RWPE1 (cell line): ENCODE measurements at regions not wholly inside any gene's neighbourhood (a gene's known extent, or its start where the extent isn't known, plus 50 kb on each side); places are given as distances from the start of the nearest gene placed in this dataset.

Experiments
- CTCF ChIA-PET: fragments of 350-600 bp; sonication (Branson Sonifier 250); formaldehyde crosslinking; extraction: SDS; loops from one replicate; lab custom pipeline; 2021; lab: Yijun Ruan, JAX
- POLR2A ChIA-PET: fragments of 400-600 bp; formaldehyde crosslinking; extraction: SDS; loops from one replicate; lab custom pipeline; 2020; ENCODE audit warnings: antibody characterized with exemption; ENCODE audit not compliant: low non-redundant PET; lab: Yijun Ruan, JAX
- DNase-seq: peaks from one replicate; pipeline ENCODE4 v3.0.0; 2012; ENCODE audit warnings: low spot score
- H3K27ac ChIP-seq: fragments of 450-650 bp; 2 replicates; pipeline ENCODE4 v1.5.1; 2017
- CTCF ChIP-seq: fragments of 450-650 bp; conservative IDR thresholded peaks from 2 replicates; pipeline ENCODE4 v1.5.1; 2017; ENCODE audit warnings: low read depth, mild to moderate bottlenecking

- no peak for TF ChIP-seq CTCF
- POLR2A ChIA-PET = no interaction called here
- CTCF ChIA-PET = no interaction called here
These were observed 124.2 kb upstream of the ARL4C start for GRCh38 chr2:234621120-234621519.

GRCh38 chr2:234620018-234620417 is 123.1 kb upstream of the ARL4C start:
- no peak overlapping the region for H3K27ac ChIP-seq
- no peak for DNase-seq
- TF ChIP-seq CTCF = no peak
- POLR2A ChIA-PET = no interaction called here
- CTCF ChIA-PET = interaction anchor here (0.6 kb wide), 1 partner anchor 1227 kb away, joined by 3 read pairs; no protein-coding TSS in a partner anchor

More at GRCh38 chr2:234621120-234621519, 124.2 kb upstream of the ARL4C start:
- no peak overlapping the region for H3K27ac ChIP-seq
- no peak for DNase-seq

- no peak for DNase-seq
- H3K27ac ChIP-seq = no peak overlapping the region
- ChIA-PET POLR2A (no interaction called here), CTCF (no interaction called here)
- TF ChIP-seq CTCF = no peak
These were observed 118.9 kb upstream of the ARL4C start for GRCh38 chr2:234615643-234616356.

GRCh38 chr2:234611209-234611608 is 114.3 kb upstream of the ARL4C start:
- CTCF ChIA-PET = interaction anchor here (0.6 to 0.7 kb wide), 3 partner anchors 17 to 343 kb away, joined by 3 to 6 read pairs (median 3); no protein-coding TSS in a partner anchor
- no peak for DNase-seq
- H3K27ac ChIP-seq = no peak overlapping the region
- POLR2A ChIA-PET = interaction anchor here (0.6 kb wide), 1 partner anchor 1117 kb away, joined by 3 read pairs; no protein-coding TSS in a partner anchor
- no peak for TF ChIP-seq CTCF

GRCh38 chr2:234608946-234609345 is 112.1 kb upstream of the ARL4C start:
- CTCF ChIA-PET = no interaction called here
- DNase-seq = no peak
- no peak overlapping the region for H3K27ac ChIP-seq
- no peak for TF ChIP-seq CTCF
- POLR2A ChIA-PET = no interaction called here

GRCh38 chr2:234607691-234608090 is 110.8 kb upstream of the ARL4C start:
- H3K27ac ChIP-seq = no peak overlapping the region
- CTCF ChIA-PET = interaction anchor here (0.5 kb wide), 1 partner anchor 639 kb away, joined by 3 read pairs; no protein-coding TSS in a partner anchor
- TF ChIP-seq CTCF = no peak
- POLR2A ChIA-PET = no interaction called here
- DNase-seq = no peak
